Tibial nerve (tissue), 4 donors: ENCODE measurements at regions not wholly inside any gene's neighbourhood (a gene's known extent, or its start where the extent isn't known, plus 50 kb on each side); places are given as distances from the start of the nearest gene placed in this dataset.
"Not testable (repeated sequence)": the region's sequence is repeated elsewhere in the genome, so short reads cannot be mapped to it uniquely, and the experiment has no call there.

Experiments
- CTCF ChIP-seq, 5 experiments: fragments of 200-600 bp in 3 of 5; fragments of 450-650 bp in 2 of 5; sonication (generic) in 3 of 5; IDR thresholded peaks; one replicate each; pipeline ENCODE4 v1.5.1; 2016 to 2019; ENCODE audit warnings: antibody characterized with exemption in 5 of 5, mild to moderate bottlenecking in 3 of 5, moderate library complexity in 2 of 5
- EP300 ChIP-seq, 2 donors: sonication (generic); formaldehyde crosslinking; IDR thresholded peaks; one replicate each; pipeline ENCODE4 v1.6.1; 2017; ENCODE audit warnings: antibody characterized with exemption in 2 of 2, mild to moderate bottlenecking in 1 of 2
- POLR2A ChIP-seq, 2 donors: fragments of 450-650 bp; IDR thresholded peaks; one replicate each; pipeline ENCODE4 v1.6.1; 2017; ENCODE audit warnings: antibody characterized with exemption in 2 of 2, mild to moderate bottlenecking in 2 of 2, moderate library complexity in 2 of 2

DNA sequence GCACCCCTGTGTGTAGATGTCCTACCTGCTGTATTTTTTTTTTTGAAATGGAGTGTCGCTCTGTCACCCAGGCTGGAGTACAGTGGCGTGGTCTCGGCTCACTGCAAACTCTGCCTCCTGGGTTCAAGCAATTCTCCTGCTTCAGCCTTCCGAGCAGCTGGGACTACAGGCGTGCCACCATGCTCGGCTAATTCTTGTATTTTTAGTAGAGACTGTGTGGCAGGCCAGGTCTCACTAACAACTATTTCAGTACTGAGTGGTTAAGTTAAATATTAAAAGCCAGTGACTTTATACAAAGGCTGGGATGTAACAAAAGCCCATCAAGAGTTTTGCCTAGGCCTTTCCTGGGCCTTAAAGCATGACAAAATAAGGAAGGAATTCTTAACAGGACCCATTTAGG lies 255.3 kb upstream of the C2CD4B start:
- TF ChIP-seq POLR2A, EP300, CTCF (IDR thresholded peaks at IDR 0.05): not testable (repeated sequence)
